H9 (cell line): ENCODE measurements at regions not wholly inside any gene's neighbourhood (a gene's known extent, or its start where the extent isn't known, plus 50 kb on each side); places are given as distances from the start of the nearest gene placed in this dataset.

ENCODE experiments used
- DNase-seq: peaks from one replicate; pipeline ENCODE4 v3.0.0-alpha.2; 2017
- H2AFZ ChIP-seq: one replicate; pipeline ENCODE4 v1.6.1; 2013; ENCODE audit warnings: mild to moderate bottlenecking, low read length, control low read depth, moderate library complexity
- H2AK5ac ChIP-seq: 2 replicates; pipeline ENCODE4 v1.6.1; 2013; ENCODE audit warnings: low read length, control low read depth, mixed read lengths; ENCODE audit not compliant: insufficient read length
- H2BK120ac ChIP-seq: one replicate; pipeline ENCODE4 v1.6.1; 2013; ENCODE audit warnings: low read depth, mild to moderate bottlenecking, low read length, control low read depth, inconsistent platforms; ENCODE audit not compliant: poor library complexity, severe bottlenecking
- H2BK12ac ChIP-seq: 2 replicates; pipeline ENCODE4 v1.6.1; 2013; ENCODE audit warnings: low read length, control low read depth, mixed read lengths, low read depth; ENCODE audit not compliant: insufficient read length
- H2BK15ac ChIP-seq: 2 replicates; pipeline ENCODE4 v1.6.1; 2013; ENCODE audit warnings: low read depth, low read length, control low read depth
- H2BK20ac ChIP-seq: one replicate; pipeline ENCODE4 v1.6.1; 2013; ENCODE audit warnings: low read depth, mild to moderate bottlenecking, low read length, control low read depth, inconsistent platforms; ENCODE audit not compliant: poor library complexity, severe bottlenecking
- H2BK5ac ChIP-seq: 2 replicates; pipeline ENCODE4 v1.6.1; 2013; ENCODE audit warnings: low read length, control low read depth, mixed read lengths; ENCODE audit not compliant: insufficient read length
- H3K14ac ChIP-seq: 2 replicates; pipeline ENCODE4 v1.6.1; 2013; ENCODE audit warnings: low read length, control low read depth; ENCODE audit not compliant: insufficient read depth
- H3K18ac ChIP-seq: 2 replicates; pipeline ENCODE4 v1.6.1; 2013; ENCODE audit warnings: low read depth, mild to moderate bottlenecking, mixed read lengths, low read length, control low read depth; ENCODE audit not compliant: insufficient read length
- H3K23ac ChIP-seq: 2 replicates; pipeline ENCODE4 v1.6.1; 2013; ENCODE audit warnings: low read length, control low read depth, mixed read lengths, low read depth; ENCODE audit not compliant: insufficient read length
- H3K23me2 ChIP-seq: 2 replicates; pipeline ENCODE4 v1.6.1; 2013; ENCODE audit warnings: low read depth, mild to moderate bottlenecking, mixed read lengths, low read length, control low read depth; ENCODE audit not compliant: insufficient read length, poor library complexity, severe bottlenecking
- H3K27ac ChIP-seq: 2 replicates; pipeline ENCODE4 v1.5.1; 2013; ENCODE audit warnings: low read length, control low read depth, mixed read lengths, low read depth; ENCODE audit not compliant: insufficient read length
- H3K27me3 ChIP-seq: 2 replicates; pipeline ENCODE4 v1.6.1; 2013; ENCODE audit warnings: low read length, control low read depth, inconsistent platforms; ENCODE audit not compliant: insufficient read depth
- H3K4ac ChIP-seq: 2 replicates; pipeline ENCODE4 v1.6.1; 2013; ENCODE audit warnings: low read depth, mild to moderate bottlenecking, control low read depth, inconsistent platforms, low read length, moderate library complexity
- H3K4me1 ChIP-seq: 2 replicates; pipeline ENCODE4 v1.6.1; 2013; ENCODE audit warnings: low read length, control low read depth, inconsistent platforms; ENCODE audit not compliant: insufficient read depth
- H3K4me2 ChIP-seq: 2 replicates; pipeline ENCODE4 v1.6.1; 2013; ENCODE audit warnings: low read length, control low read depth, mixed read lengths; ENCODE audit not compliant: insufficient read length, insufficient read depth
- H3K56ac ChIP-seq: 2 replicates; pipeline ENCODE4 v1.6.1; 2013; ENCODE audit warnings: low read depth, mild to moderate bottlenecking, mixed read lengths, low read length, control low read depth; ENCODE audit not compliant: insufficient read length
- H3K79me1 ChIP-seq: 2 replicates; pipeline ENCODE4 v1.6.1; 2013; ENCODE audit warnings: low read depth, mild to moderate bottlenecking, moderate library complexity, low read length, control low read depth, inconsistent platforms; ENCODE audit not compliant: insufficient read depth, poor library complexity, severe bottlenecking
- H3K79me2 ChIP-seq: 2 replicates; pipeline ENCODE4 v1.6.1; 2013; ENCODE audit warnings: low read length, control low read depth, inconsistent platforms; ENCODE audit not compliant: insufficient read depth
- H3K9ac ChIP-seq: 2 replicates; pipeline ENCODE4 v1.6.1; 2013; ENCODE audit warnings: low read length, control low read depth, mixed read lengths; ENCODE audit not compliant: insufficient read length; ENCODE audit errors: extremely low read depth
- H3K9me3 ChIP-seq: one replicate; pipeline ENCODE4 v1.6.1; 2013; ENCODE audit warnings: low read depth, low read length, inconsistent platforms; ENCODE audit not compliant: control insufficient read depth
- H3T11ph ChIP-seq: one replicate; pipeline ENCODE4 v1.6.1; 2013; ENCODE audit warnings: mild to moderate bottlenecking, low read length, control low read depth, inconsistent platforms
- H4K20me1 ChIP-seq: one replicate; pipeline ENCODE4 v1.6.1; 2013; ENCODE audit not compliant: control insufficient read depth, insufficient read length, insufficient read depth
- H4K5ac ChIP-seq: 2 replicates; pipeline ENCODE4 v1.6.1; 2013; ENCODE audit warnings: low read depth, mild to moderate bottlenecking, mixed read lengths, low read length, control low read depth; ENCODE audit not compliant: insufficient read length
- H4K8ac ChIP-seq: replicated peaks from 2 replicates; pipeline ENCODE4 v1.6.1; 2013; ENCODE audit warnings: low read length, control low read depth, mixed read lengths, low read depth; ENCODE audit not compliant: insufficient read length
- H4K91ac ChIP-seq: 2 replicates; pipeline ENCODE4 v1.6.1; 2013; ENCODE audit warnings: low read depth, mild to moderate bottlenecking, moderate library complexity, mixed read lengths, low read length, control low read depth; ENCODE audit not compliant: insufficient read length
- H3K27ac Mint-ChIP-seq, 3 experiments: 2 replicates in 2 of 3; 3 replicates in 1 of 3; pipeline ENCODE4 v1.8.0; 2020 to 2021; ENCODE audit warnings: mixed read lengths in 3 of 3, mild to moderate bottlenecking in 1 of 3, moderate library complexity in 1 of 3
- H3K27me3 Mint-ChIP-seq: 2 replicates; pipeline ENCODE4 v1.8.0; 2021; ENCODE audit warnings: low read depth, mild to moderate bottlenecking, moderate library complexity, mixed read lengths
- H3K36me3 Mint-ChIP-seq, 3 experiments: 2 replicates in 2 of 3; 3 replicates in 1 of 3; pipeline ENCODE4 v1.8.0; 2020 to 2021; ENCODE audit warnings: low read depth in 3 of 3, mixed read lengths in 3 of 3; ENCODE audit not compliant: insufficient read depth in 1 of 3
- H3K4me1 Mint-ChIP-seq, 2 experiments: 2 replicates each; pipeline ENCODE4 v1.8.0; 2020; ENCODE audit warnings: mixed read lengths in 2 of 2
- H3K4me3 Mint-ChIP-seq, 2 experiments: 2 replicates in 1 of 2; 3 replicates in 1 of 2; pipeline ENCODE4 v1.8.0; 2020 to 2021; ENCODE audit warnings: mild to moderate bottlenecking in 2 of 2, mixed read lengths in 2 of 2, moderate library complexity in 1 of 2
- H3K9me3 Mint-ChIP-seq, 2 experiments: 2 replicates in 1 of 2; 3 replicates in 1 of 2; pipeline ENCODE4 v1.8.0; 2020; ENCODE audit warnings: mild to moderate bottlenecking in 2 of 2, mixed read lengths in 2 of 2, moderate library complexity in 1 of 2
- CTCF ChIP-seq: fragments of 200-600 bp; sonication (generic); conservative IDR thresholded peaks from 3 replicates; pipeline ENCODE4 v1.8.0; 2021; ENCODE audit warnings: antibody characterized with exemption, mild to moderate bottlenecking
- WGBS: extraction: QIAGEN DNeasy Blood & Tissue Kit; methylation state at CpG from one replicate; pipeline ENCODE4 v1.1.7; 2013; ENCODE audit warnings: missing lambda C conversion rate, low lambda C conversion rate, mixed read lengths; ENCODE audit not compliant: insufficient read length; ENCODE audit errors: extremely low coverage; 5-methylcytosine and 5-hydroxymethylcytosine counted together

GRCh38 chr9:23172979-23173637 lies 652.9 kb downstream of the ELAVL2 start:
- Histone ChIP-seq H2BK5ac (no peak overlapping the region), H2AK5ac (no peak overlapping the region), H3K4me2 (no peak overlapping the region), H4K5ac (no peak overlapping the region), H3K27ac (no peak overlapping the region), H2BK15ac (no peak overlapping the region), H4K91ac (no peak overlapping the region), H3K79me1 (no peaks in the 10 kb centered on the region), H3K9me3 (no peaks in the 10 kb centered on the region), H3K18ac (no peak overlapping the region), H3K56ac (no peak overlapping the region), H2BK20ac (no peak overlapping the region), H2BK12ac (no peak overlapping the region), H3K4me1 (no peaks in the 10 kb centered on the region), H3K4ac (no peak overlapping the region), H3T11ph (no peak overlapping the region), H3K9ac (no peak overlapping the region), H3K23ac (no peak overlapping the region), H3K27me3 (no peaks in the 10 kb centered on the region), H4K20me1 (no peaks in the 10 kb centered on the region), H4K8ac (no peak overlapping the region), H2BK120ac (no peak overlapping the region), H3K14ac (no peak overlapping the region), H2AFZ (no peak overlapping the region), H3K23me2 (no peaks in the 10 kb centered on the region), H3K79me2 (no peaks in the 10 kb centered on the region)
- Mint-ChIP-seq H3K4me3 (no peak overlapping the region), H3K9me3 (peaks cover 4 to 8% of the 10 kb centered on the region in 2 experiments; a peak in 4 of 5 replicates), H3K27me3 (no peaks in the 10 kb centered on the region), H3K27ac (no peak overlapping the region), H3K36me3 (peaks cover 0 to 7% (median 2%) of the 10 kb centered on the region in 3 experiments; a peak in 4 of 7 replicates), H3K4me1 (no peaks in the 10 kb centered on the region)
- no CpG with 5 or more reads among the region's 6 CpGs for WGBS
- no peak for TF ChIP-seq CTCF
- DNase-seq = no peak
